GM21529 (cell line): ENCODE measurements at regions not wholly inside any gene's neighbourhood (a gene's known extent, or its start where the extent isn't known, plus 50 kb on each side); places are given as distances from the start of the nearest gene placed in this dataset.

Experiments used
- ATAC-seq: cut with Tn5 transposase; IDR thresholded peaks from one replicate; pipeline ENCODE4 v1.9.1; 2021; ENCODE audit not compliant: unreplicated experiment

DNA sequence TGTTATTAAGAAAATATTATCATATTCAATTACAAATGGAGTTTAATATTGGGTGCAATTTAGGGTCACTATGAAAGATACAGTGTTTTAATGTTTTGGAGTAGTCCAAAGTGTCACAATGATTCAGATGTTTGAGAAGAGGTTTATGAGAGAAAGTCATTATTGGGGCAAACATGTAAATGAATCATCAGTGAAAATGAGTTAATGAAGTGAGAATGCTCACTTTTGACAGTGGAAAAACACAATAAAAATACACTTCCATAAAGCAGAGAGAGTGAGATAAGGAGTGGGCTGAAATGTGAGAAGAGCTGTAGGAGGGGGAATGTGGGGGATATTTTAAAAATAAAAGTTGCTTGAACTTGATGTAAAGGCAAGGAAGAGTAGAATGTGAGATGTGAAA lies 957.1 kb downstream of the PCDH18 start:
- no peak for ATAC-seq

DNA sequence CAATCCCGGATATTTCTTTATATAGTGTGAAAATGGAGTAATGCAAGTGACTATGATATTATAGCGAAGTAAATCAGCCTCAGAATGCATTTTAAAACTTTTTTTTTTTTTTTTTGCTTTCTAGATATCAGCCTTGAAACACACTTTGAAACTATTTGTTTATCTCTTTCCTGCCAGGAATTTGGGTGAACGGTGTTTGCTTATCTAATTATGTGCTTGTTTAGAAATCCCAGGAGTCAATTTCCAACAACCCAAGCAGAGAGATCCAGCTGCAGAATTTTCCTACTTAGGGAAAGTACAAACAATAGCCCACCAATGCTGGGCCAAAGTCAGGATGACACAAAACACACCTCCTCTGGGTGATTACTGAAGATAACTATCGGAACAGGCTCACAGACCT lies 958.8 kb downstream of the PCDH18 start:
- no peak for ATAC-seq

- no peak for ATAC-seq
These were observed 961.0 kb downstream of the PCDH18 start for GRCh38 chr4:136571315-136571714.

- ATAC-seq, result no peak
These were observed 969.5 kb downstream of the PCDH18 start for GRCh38 chr4:136562834-136563233.

DNA sequence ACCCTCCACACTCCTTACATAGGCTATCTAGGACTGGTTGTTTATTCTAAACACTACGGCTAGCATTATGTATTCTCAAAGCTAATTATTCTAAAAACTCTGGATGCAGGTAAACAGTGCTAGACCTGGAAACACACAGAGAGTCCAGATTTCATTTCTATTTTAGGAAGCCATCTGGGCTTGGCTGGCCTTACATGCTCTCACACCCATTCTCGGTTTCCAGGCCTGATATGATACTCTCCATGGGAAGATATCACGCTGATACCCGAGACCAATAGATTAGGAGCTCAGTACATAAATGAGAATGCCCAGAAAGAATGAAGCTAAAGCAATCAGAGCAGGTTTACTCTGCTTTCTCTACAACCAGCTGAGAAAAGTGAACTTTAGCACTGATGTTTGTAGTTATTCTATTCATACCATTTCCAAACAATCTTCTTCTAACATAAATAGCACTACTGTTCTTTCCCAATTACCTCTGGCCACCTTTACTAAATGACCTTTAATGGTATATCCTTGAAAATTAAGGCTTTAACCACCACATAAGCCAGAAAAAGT lies 973.3 kb downstream of the PCDH18 start:
- no peak for ATAC-seq

DNA sequence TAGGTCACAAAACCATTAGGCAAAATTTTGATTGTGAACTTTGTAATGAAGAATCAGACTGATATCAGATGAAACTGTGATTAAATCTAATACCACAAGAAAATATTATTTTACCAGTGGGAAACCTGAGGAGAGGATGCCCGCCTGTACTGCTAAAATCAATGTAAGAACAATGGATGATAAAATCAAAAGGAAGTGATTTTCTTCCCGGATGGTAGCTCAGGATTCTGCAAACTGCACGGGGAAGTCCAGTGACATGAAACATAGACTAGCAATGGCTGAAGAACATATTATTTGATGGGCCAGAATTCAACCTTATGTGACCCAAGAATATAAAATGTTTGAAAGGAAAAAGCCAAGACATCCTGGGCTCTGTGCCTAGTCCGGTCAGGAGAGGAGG lies 974.9 kb downstream of the PCDH18 start:
- no peak for ATAC-seq

GRCh38 chr4:136554033-136554432 lies 978.3 kb downstream of the PCDH18 start:
- no peak for ATAC-seq

DNA sequence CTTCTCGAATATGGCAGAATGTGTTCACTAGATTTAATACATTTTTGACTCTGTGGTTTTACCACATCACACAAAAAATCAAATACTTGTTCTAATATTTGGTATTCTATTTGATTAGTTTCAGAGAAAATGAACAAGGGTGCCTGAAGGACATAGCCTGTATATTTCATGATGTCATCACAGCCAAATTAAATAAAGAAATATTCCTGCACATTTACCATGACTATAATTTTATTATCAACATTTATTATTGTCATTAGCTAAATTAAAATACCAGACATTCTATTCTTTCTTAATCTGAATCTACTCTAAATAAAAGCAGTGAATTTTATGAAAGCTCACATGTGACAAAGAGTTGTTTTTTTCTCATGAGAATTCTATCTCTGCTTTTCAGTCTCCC lies 980.5 kb downstream of the PCDH18 start:
- no peak for ATAC-seq

- ATAC-seq, result no peak
These were observed 991.5 kb downstream of the PCDH18 start for GRCh38 chr4:136540747-136541146.

DNA sequence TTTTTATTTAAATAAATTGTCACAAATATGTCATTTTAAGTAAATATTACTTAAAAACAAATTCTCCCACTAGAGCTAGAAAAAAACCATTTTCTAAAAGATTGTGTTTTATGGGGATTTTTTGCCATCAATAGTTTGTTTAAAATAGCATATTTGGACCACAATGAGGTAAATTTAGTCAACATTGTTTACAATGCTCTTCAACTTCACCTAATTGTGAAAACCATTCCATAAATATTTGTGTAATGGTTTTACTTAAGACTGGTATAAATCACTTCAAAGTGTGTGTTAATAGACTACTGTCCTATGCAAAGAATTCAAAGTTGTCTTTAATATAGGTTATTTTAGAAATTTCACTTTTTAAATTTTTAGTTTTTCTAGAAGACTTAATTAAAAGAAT lies 1004.2 kb downstream of the PCDH18 start:
- no peak for ATAC-seq

GRCh38 chr4:136526517-136526916 lies 1005.8 kb downstream of the PCDH18 start:
- ATAC-seq, result no peak

DNA sequence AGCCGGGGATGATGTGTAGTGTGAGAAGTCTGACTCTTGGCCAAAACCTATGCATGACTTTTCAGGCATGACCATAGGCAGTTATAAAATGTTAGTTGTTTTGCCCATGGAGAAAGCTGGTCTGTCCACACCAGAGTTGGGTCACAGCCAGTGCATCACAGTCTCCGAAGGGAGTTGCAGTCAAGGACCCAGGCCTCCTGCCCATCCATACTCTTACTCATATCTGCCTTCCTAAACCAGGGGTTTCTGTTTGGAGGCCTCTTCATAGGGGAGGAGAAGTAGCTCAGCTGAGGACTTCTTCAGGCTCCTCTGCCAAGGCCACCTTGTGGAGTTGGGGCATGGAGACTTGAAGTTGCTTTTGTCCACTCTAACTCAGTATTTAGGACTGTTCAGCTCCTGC lies 1008.3 kb downstream of the PCDH18 start:
- no peak for ATAC-seq

DNA sequence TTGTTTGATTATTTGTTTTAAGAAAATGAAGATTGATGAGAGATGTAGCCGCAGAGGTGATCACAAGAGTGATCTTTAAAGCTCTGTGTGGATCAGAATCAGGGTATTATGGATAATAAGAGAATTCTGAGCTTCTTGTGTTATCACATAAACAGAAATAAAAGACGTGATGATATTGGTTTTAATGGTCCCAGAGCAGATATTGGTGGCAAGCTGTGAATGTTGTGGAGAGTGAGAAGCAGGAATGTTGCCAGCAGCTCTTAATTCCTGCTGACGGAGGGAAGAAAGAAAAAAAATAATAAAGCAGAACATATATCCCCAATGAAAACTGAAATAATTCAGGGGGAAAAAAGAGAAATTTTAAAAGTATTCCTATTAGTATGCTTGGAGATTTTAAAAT lies 1015.9 kb downstream of the PCDH18 start:
- no peak for ATAC-seq

DNA sequence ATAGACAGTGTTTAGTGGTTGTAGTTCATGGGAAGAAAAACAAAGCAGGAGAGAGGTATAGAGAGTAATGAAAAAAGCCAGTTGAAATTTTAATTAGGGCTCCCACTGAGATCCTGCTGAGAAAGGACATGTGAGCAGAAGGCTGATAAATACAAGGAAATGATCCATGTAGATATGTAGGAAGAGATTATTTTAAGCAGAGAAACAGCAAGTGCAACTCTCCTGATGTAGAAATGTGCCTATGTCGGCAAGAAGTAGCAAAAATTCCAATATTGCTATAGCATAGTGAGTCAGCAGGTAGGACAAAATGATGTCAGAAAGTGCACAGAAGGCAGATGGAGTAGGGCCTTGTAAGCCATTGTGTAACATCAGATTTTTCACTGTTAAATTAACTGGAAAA lies 1027.3 kb downstream of the PCDH18 start:
- ATAC-seq, result no peak

DNA sequence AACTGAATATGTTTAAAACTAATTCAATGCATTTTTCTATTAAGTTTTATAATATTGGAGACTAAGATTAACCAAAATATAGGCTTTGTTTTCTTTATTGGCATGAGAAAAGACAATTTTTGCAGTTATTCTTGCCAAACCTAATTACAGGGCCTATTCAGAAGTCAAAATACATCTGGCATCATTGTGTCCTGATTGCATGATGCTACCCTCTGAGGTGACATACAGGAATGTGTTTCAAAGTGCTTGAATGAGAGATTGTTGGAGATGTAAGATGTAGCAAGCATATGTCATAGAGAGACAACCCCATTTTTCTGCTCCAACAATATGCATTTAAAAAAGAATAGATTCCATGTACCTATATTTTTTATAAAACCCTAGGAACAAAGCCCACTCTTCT lies 1036.4 kb downstream of the PCDH18 start:
- no peak for ATAC-seq

GRCh38 chr4:136495076-136495475 lies 1037.2 kb downstream of the PCDH18 start:
- no peak for ATAC-seq

- no peak for ATAC-seq
These were observed 1043.2 kb downstream of the PCDH18 start for GRCh38 chr4:136489101-136489500.

- ATAC-seq, result no peak
These were observed 1047.3 kb downstream of the PCDH18 start for GRCh38 chr4:136484996-136485395.

- no peak for ATAC-seq
These were observed 1055.5 kb downstream of the PCDH18 start for GRCh38 chr4:136476753-136477152.

GRCh38 chr4:136471051-136471450 lies 1061.2 kb downstream of the PCDH18 start:
- ATAC-seq, result no peak

GRCh38 chr4:136465691-136466090 lies 1066.6 kb downstream of the PCDH18 start:
- no peak for ATAC-seq

DNA sequence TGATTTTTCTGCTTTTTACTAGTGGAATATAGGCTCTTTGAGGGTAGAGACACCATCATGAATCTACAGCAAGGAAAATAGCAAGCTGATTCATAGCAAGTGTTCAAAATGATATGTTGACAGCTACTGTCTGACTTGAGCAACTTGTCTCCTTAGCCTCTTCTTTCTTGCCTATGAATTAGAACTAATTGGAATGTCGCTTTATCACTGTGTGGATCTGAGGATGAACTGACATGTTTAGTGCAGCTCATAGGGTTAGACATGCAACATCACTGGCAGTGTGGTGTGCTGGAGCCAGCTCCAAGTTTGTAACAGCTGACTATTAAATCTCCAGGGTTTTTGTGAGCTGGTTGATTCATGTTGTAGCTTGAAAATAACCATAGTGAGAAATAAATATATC lies 1068.4 kb downstream of the PCDH18 start:
- ATAC-seq, result no peak

DNA sequence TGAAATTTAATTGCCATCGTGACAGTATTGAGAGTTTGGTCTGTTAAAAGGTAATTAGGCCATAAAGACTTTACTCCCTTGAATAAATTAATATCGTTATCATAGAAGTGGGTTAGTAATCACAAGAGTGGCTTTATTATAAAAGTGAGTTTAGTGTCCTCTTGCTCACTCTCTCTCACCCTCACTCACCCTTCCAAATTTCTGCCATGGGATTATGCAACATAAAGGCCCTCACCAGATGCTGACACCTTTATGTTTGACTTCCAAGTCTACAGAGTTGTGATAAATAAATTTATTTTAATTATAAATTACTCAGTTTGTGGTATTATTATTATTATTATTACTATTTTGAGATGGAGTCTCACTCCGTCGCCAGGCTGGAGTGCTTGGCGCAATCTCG lies 1070.8 kb downstream of the PCDH18 start:
- ATAC-seq, result no peak

DNA sequence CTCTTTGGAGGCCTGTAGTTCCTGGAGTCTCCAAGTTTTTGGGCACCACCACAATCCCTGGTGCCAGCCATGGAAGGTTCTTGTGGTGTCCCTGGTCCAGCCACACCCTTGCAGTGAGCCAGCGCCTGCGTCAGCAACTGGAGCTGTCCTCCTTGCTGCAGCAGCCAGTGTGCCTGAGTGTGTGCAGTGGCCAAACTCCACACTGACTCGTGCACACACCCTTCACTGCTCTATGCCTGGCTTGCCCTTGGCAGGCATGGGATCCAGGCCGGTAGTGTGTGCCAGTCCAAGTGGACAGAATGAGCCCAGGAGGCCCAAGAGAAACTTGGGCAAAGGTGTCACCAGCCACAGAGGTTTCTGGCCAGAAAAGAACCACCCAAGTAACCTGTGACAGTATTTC lies 1074.0 kb downstream of the PCDH18 start:
- ATAC-seq, result no peak
